Breast epithelium (tissue), 3 donors: ENCODE measurements at regions not wholly inside any gene's neighbourhood (a gene's known extent, or its start where the extent isn't known, plus 50 kb on each side); places are given as distances from the start of the nearest gene placed in this dataset.
"Not testable (repeated sequence)": the region's sequence is repeated elsewhere in the genome, so short reads cannot be mapped to it uniquely, and the experiment has no call there.

ENCODE experiments used
- POLR2A ChIP-seq: fragments of 450-650 bp; IDR thresholded peaks from one replicate; pipeline ENCODE4 v1.6.1; 2016; ENCODE audit warnings: antibody characterized with exemption, mild to moderate bottlenecking, moderate library complexity
- TF ChIP-seq, protein P1 (sequence below), 3 donors: fragments of 450-650 bp; IDR thresholded peaks; one replicate each; pipeline ENCODE4 v1.5.1; 2016 to 2017; ENCODE audit warnings: antibody characterized with exemption in 3 of 3, mild to moderate bottlenecking in 3 of 3, moderate library complexity in 3 of 3

DNA sequence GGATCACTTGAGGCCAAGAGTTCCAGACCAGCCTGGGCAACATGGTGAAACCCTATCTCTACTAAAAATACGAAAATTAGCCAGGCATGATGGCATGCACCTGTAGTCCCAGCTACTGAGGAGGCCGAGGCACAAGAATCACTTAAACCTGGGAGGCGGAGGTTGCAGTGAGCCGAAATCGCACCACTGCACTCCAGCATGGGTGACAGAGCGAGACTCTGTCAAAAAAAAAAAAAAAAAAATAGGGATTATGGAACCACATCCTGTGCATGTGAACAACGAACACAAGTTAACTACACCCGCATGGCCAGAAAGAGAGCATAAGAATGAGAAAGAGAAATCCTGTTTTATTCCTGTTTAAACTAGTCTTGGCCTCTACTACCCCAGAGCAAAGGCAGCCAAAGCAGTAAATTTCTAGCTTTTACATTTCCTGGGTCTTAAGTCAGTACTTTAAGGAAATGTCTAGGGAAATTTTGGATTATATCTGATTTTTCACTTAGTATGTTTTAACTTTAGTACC lies 79.1 kb downstream of the KATNIP start:
- TF ChIP-seq, protein P1, sequence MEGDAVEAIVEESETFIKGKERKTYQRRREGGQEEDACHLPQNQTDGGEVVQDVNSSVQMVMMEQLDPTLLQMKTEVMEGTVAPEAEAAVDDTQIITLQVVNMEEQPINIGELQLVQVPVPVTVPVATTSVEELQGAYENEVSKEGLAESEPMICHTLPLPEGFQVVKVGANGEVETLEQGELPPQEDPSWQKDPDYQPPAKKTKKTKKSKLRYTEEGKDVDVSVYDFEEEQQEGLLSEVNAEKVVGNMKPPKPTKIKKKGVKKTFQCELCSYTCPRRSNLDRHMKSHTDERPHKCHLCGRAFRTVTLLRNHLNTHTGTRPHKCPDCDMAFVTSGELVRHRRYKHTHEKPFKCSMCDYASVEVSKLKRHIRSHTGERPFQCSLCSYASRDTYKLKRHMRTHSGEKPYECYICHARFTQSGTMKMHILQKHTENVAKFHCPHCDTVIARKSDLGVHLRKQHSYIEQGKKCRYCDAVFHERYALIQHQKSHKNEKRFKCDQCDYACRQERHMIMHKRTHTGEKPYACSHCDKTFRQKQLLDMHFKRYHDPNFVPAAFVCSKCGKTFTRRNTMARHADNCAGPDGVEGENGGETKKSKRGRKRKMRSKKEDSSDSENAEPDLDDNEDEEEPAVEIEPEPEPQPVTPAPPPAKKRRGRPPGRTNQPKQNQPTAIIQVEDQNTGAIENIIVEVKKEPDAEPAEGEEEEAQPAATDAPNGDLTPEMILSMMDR (IDR thresholded peaks at IDR 0.05) = not testable (repeated sequence)
- TF ChIP-seq POLR2A = not testable (repeated sequence)
